ENCODE measurements at regions not wholly inside any gene's neighbourhood (a gene's known extent, or its start where the extent isn't known, plus 50 kb on each side); places are given as distances from the start of the nearest gene placed in this dataset.

DNA sequence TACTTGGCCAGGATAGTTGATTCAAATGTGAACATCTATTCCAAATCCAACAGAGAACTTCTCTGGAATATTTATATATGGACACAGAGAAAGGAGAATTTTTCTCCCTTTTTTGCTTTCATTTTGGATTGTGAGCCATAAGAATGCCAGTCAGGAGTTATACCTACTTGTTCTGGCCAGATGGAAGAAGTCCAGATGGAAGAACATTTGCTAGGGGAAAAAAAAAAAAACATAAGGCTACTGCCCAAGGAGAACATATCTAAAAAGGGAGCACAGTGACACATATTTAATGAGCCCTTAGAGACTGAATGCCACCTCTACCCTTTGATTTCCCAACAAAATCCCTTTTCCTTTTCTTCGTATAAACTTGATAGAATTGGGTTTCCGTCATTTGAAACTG, 61.7 kb upstream of the PPP2R2B start:
- no peak for DNase-seq

DNA sequence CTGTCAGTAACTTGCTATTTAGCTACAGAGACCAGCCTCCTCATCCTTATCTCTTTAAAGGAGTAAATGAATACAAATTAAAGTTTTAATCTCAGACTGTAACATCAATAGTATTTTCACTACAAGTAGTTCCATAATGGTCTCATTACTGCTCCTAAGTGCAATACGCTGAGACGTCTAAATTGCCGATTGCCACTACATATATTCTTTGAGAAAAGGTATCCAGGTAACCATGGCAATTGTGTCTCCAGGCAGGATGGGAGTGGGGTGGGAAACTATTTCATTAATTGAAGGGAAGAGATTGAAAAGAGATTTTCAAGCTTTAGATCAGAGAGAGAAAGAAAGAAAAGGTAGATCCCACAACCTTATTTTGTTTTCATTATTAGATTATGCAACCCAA, 65.5 kb upstream of the PPP2R2B start:
- DNase-seq, result no peak

DNA sequence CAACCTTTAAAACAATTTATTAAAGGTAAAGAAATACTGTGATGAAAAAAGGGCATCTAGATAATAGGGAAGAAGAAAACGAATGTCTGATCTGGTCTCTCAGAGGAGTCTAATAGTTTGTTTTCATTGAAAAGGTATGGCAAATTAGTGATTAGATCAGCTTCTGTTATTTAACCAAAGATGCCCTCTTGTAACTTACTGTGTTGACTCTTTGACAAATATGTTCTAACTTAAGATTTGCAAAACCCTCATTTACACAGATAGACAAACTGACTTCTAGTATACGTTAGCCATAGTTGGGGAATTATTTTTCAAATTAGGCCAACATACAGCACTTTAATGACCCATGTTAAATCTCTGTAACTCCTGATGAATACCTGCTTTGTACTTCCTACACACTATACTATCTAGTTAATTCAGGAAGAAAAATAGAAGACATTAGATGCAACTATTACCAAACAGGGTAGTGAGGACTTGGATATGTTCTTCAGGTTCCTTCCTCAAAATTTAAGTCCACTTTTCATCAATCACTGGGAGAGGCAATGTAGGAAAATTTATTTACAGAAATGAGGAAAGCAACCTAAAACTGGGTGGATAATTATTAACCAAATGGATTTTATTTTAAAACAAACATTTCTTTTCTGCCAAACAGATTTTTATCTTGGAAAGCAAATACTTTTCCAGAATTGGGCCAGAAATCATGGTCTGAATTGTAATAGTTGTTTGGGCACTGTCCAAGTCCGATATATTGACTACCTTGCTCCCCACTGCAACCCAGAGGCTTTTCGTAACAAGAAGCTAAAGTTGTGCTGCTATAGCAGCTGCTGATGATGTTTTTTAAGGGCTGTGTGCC, 66.4 kb upstream of the PPP2R2B start:
- DNase-seq, result no peak

DNA sequence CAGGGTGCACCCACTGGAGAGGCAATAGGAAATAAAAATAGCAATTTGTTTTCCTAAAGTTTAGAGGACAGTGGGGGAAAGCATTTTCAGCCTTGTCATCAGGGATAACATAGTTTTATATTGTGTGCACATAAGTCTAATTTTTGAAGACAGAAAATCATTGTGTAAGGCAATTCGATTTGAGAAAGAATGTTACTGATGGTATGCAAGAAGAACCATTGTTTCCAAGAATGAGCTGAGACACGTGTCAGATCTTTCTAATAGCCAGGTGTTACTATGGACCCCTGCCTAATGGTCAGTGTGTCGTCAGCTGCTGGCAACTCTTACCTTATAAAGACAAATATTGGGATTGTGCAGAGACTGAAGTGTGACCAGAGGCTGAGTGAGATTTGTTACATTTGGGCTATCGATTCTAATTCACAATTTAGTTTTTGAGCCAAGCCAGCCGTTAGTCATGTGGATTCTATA, 67.1 kb upstream of the PPP2R2B start:
- no peak for DNase-seq

DNA sequence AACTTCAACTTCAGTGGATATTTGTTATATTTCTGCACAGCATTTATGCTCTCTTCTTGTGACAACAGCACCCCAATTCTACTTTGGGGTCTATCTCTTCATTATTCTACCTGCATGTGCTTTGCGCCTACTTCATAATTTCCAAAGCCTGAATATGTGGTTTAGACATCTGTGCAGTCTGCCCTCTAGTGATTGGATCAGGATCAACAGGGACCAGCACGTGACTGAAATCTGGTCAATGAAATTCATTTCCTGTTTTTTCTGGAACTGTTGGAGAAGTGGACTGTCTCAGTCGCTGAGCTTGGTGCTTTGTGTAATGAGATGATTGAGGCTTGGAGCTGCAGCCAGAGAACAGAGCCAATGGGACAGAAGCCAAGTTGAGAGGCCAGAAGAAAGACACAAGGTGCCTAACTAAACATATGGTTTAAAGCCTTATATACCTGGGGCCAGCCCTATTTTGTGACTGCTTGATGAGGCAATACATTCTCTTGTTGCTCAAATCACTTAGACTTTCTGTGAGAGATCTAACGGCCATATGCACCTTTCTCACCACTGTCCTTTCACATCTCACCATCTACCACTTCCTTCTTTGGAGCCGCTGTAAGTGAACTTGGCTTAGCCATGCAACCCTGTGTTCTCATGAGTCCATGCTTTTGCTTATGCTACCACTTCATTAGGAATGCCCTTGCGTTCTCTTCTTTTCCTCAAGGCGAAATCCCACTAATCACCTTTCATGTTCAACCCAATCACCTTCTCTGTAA, 68.8 kb upstream of the PPP2R2B start:
- peak; percentile 20 for DNase-seq

DNA sequence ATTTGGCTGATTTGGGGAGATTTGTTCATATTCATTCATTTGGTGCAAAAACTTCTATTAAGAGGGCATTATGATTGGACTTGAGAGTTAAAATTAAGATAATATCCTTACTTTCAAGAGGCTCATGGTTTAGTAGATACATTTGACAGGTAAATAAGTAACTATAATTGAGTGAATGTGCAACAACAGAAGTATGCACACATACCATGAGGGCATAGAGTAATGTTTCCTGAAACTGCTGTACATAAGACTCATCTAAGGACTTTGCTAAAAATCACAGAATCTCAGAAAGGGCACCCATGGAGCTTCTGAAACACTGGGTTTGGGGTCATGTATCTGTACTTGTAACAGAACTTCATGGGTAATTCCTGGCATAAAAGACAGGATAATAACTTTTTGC, 70.1 kb upstream of the PPP2R2B start:
- DNase-seq, result no peak

DNA sequence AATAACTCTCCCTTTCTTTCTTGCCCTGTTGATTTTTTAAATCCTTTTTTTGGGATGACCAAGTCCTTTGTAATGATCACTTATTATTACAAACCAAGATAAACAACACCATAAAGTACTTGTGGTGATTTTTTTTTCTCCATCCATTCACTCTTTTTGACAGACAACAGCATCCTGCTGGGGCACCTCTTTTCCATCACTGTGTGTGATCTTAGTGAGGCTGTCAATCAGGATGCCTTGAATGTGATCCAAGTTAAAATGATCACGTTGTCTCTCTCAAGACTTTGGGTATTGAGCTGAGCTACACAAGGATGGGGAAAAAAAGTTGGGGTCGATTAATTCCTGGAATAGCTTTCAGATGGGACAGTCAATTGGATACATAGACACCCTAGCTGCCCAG, 73.6 kb upstream of the PPP2R2B start:
- DNase-seq, result no peak

DNA sequence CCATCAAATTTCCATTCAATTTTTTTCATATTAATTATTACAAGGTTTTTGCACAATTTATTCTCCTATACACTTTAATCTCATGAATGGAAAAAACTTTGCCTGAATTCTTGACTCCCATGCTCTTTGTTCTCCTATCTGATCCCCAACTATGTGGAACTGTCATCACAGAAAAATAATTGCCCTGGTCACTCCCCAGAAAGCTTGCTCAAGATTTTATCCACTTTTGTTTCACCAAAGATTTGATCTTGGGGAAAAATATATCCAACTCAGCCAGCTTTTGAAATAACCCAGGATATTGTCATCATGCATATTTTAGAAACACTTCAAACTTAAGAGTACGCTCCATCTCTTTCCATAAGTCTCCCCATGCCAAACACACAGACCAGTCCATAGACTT, 77.7 kb upstream of the PPP2R2B start:
- DNase-seq, result no peak

DNA sequence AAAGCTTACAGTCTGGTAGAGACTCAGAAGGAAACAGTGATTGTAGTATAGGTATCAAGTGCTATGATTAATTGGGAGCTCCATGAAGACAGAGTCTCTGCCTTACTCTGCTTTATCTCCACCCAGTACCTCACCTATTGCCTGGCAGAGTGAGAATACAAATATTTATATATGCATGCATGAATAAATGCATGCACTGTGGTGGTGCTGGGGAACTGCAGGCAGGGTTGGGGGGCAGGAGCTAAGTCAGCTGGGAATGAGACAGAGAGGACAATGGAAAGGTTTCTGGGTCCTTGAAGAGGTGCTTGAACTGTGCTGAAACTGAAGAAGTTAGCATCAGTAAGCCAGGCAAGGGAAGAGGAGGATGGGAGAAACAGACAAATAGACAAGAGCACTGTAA, 80.8 kb upstream of the PPP2R2B start:
- DNase-seq, result no peak

DNA sequence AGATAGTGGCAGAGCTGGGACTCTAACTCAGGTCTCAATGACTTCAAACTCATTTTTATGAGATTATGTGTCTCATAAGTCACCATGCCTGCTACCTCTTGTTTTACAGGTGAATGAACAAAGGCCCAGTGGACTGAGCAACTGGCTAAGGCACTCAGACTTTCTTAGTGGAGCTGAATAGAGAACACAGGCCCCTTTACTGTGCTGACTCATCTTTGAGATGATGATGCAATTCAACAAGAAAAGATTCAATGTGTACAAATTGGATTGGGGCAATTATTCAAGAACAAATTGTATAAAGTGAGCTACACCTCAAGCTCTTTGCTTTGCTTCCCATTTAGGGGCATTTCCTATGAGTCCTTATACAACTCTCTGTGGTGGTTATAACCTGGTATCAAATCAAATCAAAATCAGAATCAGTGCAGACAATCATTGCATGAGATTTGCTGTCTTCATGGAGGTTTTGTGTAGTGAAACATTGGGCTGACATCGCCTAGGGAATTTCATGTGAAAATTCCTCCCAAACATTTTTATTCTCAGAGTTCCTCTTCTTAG, 84.3 kb upstream of the PPP2R2B start:
- no peak for DNase-seq

DNA sequence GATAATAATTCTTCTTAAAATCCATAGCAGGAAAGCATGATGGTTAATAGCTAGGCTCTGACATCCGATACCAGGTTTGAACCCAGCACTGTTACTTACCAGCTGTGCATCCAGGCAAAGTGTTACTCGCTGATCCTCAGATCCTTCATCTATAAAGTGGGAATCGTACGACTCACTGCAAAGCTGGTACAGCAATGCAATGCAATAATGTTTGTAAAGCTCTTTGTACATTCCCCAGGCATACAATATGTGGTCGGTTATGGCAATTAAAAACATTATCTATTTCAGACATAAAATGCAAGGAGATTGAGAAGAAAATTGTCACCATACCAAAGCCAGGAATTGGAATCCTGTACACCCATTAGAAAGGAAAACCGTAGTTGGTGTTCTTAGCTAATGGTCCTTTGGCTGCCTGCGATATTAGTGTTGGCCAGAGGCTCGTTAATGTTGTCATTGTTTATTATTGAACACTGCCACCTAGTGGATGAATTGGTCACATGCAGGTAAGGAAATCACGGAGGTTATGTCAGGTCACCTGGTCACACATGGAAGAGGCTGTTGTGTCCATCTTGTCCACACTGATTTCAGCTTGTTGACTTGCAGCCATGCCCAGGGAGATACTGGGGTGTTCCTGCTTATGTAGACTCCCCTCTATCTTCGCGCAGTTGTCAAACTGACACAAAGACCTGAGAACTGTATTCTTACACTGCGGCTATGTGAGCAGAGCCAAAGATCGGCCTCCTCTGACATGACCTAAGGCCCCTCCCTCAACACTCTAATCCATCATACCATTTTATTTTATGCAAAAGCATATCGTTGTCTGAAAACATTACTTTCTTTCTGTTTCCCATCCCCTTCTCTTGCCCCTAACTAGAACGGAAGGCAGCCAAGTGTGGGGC, 87.5 kb upstream of the PPP2R2B start:
- peak; percentile 38 for DNase-seq

DNA sequence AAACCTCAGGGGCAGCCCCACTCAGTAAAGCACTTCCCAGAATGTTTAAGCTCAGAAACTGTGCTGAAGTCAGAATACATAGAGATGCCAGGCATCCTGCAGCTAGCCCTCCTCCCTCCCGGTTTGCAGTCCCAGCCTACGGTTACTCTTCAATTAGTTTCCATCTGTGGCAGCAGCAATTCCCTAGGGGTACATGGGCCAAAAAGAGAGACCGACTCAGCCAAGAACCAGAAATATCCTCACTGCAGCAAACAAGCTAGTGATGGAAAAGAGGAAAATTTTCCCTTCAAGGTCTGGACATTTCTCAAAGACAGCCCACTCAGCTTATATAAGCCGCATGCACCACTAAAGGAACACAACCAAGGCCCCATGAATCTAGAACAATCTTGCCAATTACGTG, 89.1 kb upstream of the PPP2R2B start:
- DNase-seq, result no peak

DNA sequence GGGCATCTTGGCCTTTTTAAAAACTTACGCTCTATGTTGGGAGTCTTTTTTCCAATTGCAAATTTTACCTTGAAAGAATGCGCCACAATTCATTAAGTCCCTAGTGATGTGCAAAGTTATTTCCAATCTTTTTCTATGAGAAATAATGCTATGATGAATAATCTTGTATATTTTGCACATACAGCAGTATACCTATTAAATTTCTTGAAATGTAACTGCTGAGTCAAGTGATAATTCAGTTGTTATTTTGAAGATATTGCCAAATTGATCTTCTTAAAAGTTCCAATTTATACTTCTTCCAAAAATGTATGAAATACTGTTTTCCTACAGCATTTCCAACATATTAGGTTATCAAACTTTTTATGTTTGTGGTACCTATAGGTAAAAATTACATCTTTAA, 92.8 kb upstream of the PPP2R2B start:
- no peak for DNase-seq

DNA sequence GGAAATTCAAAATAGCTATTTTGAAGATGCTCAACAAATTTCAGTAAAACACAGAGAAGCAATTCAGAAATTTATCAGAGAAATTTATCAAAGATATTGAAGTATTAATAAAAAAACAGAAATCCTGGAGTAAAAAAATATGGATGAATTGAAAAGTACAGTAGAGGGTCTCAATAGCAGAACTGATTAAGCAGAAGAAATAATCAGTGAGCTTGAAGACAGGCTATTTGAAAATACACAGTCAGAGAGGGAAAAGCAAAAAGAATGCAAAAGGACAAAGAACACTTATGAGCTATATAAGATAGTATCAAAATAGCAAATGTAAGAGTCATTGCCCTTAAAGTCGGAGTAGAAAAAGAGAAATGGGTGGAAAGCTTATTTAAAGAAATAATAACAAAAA, 107.9 kb upstream of the PPP2R2B start:
- no peak for DNase-seq

DNA sequence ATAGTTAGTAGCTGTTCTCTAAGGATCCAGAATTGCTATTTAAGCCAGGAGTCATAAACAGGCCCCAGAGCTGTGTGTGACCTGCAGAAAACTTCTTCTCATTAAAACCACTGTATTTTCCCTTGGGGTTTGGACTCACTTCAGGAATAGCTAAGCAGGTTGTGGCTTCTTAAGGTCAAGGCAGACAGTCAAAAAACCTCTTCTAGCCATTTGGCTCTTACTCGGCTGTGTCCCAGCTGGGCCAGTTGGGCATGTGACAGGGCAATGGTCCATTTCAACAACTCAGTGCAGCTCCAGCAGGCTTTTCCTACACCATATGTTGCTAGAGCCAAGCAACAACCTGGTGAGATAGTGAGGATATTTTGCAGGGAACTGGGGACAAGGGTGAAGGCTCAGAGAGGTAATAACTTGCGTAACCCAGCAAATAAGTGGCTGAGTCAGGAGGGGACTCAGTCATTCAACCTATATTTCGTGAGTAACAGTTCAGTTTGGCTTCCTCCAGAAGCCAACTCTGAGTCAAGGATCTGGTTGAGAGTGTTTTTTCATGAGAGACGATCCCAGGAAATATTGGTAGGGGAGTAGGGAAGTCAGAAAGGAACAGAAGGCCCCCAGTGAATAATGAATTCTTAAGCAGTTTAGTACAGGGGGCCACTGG, 115.4 kb upstream of the PPP2R2B start:
- no peak for DNase-seq

DNA sequence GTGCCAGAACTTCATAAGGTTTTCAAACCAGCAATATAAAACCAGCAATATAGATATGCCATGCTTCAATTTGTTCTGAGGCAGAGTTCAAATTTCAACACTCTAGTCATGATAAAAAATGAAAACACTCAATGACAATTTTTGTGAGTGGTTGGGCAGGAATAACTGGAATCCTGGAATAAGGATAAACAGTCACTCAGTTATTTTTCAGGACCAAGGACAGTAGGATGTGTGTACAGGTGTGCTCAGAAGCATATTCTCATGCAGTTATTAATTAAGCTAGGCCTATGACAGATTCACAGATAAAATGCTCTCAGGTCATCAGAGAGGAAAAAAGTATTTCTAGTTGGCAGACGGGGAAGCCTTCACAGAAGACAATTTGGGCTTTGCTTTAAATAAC, 117.3 kb upstream of the PPP2R2B start:
- DNase-seq, result no peak

DNA sequence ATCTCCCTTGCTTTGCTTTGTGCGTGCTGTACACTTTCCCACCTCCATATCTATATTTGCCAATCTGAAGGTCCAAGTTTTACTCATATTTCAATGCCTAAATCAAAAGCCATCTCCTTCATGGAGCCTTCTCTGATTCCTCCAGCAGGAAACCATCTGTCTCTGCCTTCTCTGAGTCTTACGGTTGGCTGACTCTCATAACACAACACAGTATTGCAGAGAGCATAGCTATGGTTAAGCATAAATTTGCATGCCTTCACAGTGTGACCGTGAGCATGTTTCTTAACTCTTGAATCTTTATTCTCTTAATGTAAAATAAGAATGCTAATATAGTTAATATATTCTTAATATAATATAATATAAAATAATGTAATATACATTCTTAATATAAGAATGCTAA, 136.8 kb upstream of the PPP2R2B start:
- DNase-seq, result no peak

DNA sequence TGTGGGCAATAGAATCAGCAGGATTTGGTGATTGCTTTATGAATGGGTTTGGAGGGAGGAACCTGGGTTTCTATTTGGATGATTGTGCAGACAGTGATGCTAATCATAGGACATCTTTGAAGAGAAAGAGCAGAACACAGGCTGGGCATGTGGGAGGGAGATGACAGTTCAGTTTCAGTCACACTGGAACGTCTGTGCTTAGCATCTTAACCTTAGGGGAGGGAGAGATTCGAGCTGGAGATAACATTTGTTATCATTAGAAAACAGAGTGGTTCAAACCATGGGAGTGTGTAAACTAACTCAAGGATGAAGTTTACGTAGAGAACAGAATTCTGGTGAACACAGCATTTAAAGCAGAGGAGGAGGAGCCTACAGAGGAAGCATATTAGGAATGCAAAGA, 138.6 kb upstream of the PPP2R2B start:
- DNase-seq, result no peak

DNA sequence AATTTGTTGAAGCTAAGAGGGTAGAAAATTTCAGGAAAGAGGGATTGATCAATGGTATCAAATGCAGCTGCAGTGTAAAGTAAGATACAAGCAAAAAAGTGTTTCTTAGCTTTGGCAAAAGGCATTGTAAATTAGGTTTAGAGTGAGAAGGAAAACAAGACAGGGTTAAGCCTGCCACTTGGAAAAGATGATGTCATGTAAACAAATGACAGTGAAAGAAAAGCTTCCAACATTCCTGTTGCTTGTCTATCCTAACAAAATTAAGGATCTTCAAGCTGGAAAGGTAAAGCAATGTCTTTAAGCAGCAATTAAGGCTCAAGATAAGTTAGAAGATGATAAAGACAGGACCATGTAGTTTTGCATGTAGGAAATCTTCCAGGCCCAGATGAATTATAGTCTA, 139.1 kb upstream of the PPP2R2B start:
- DNase-seq, result no peak

DNA sequence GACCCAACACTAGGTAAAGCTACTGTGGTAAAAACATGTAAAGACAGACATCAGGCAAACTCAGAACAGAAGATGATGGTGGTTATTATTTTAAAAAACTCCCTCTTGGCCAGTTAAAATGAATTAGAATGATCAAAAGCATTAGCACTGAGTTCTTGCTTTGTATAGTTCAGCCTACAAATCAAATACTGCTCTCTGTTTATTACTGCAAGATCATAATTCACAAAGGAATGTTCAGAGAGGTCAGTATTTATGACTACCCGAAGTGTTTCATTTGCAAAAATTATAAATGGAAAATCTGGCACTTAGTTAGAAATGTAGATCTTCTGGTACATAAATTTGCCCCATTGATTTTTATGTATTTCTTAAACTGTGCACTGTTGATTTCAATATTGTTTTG, 140.3 kb upstream of the PPP2R2B start:
- DNase-seq, result no peak

DNA sequence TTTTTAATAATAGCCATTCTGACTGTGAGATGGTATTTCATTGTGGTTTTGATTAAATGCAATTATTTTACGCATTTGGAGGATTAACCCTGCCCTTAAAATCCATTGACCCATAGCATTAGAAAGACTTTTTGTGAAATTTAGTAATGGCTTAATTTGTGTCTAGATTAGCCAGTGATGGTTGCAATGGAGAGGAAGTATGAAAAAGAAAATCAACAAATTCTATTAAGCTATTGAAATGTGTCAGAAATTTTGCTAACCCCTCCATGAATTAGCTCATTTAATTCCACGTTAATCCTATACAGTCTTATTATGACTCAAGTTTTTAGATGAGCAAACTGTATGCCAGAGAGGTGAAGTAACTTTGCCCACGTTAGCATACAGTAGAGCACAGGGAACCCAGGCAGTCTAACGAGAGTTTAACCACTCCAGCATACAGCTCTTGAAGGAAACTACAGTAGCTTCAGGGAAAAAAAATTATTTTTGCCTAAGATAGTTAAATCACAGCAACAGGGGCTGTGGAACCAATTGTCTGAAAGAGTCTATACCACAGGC, 158.2 kb upstream of the PPP2R2B start:
- DNase-seq, result no peak
